ENCODE measurements at regions not wholly inside any gene's neighbourhood (a gene's known extent, or its start where the extent isn't known, plus 50 kb on each side); places are given as distances from the start of the nearest gene placed in this dataset.

- H3K4me1 ChIP-seq: no peaks in the 10 kb centered on the region
- intact Hi-C loops (cut with micrococcal nuclease): no loop called here
- H3K36me3 ChIP-seq: no peaks in the 10 kb centered on the region
- TF ChIP-seq CTCF (IDR thresholded peaks at IDR 0.05; ENCODE audit: borderline replicate concordance): no peak
- no peak overlapping the region for H3K4me3 ChIP-seq
- peaks cover 13% of the 10 kb centered on the region for H3K9me3 ChIP-seq (replicated peaks)
- H3K27me3 ChIP-seq (ENCODE audit: low read depth): no peaks in the 10 kb centered on the region
- no peak overlapping the region for H3K27ac ChIP-seq (replicated peaks)
- no peak for DNase-seq
Measured at GRCh38 chr4:161273607-161274006, 890.2 kb downstream of the FSTL5 start.

- H3K4me1 ChIP-seq: no peaks in the 10 kb centered on the region
- no peak overlapping the region for H3K27ac ChIP-seq (replicated peaks)
- DNase-seq: no peak
- no peaks in the 10 kb centered on the region for H3K36me3 ChIP-seq
- H3K4me3 ChIP-seq: no peak overlapping the region
- H3K9me3 ChIP-seq (replicated peaks): peaks cover 30% of the 10 kb centered on the region
- intact Hi-C loops (cut with micrococcal nuclease): no loop called here
- H3K27me3 ChIP-seq (ENCODE audit: low read depth): no peaks in the 10 kb centered on the region
- no peak for TF ChIP-seq CTCF (IDR thresholded peaks at IDR 0.05; ENCODE audit: borderline replicate concordance)
Measured at GRCh38 chr4:161260819-161261218, 903.0 kb downstream of the FSTL5 start.

- intact Hi-C loops (cut with micrococcal nuclease): no loop called here
- no peaks in the 10 kb centered on the region for H3K27me3 ChIP-seq (ENCODE audit: low read depth)
- no peak overlapping the region for H3K27ac ChIP-seq (replicated peaks)
- DNase-seq: no peak
- H3K4me3 ChIP-seq: no peak overlapping the region
- peaks cover 56% of the 10 kb centered on the region for H3K9me3 ChIP-seq (replicated peaks)
- no peaks in the 10 kb centered on the region for H3K4me1 ChIP-seq
- H3K36me3 ChIP-seq: no peaks in the 10 kb centered on the region
- no peak for TF ChIP-seq CTCF (IDR thresholded peaks at IDR 0.05; ENCODE audit: borderline replicate concordance)
Measured at GRCh38 chr4:161256716-161257115, 907.1 kb downstream of the FSTL5 start.

- Histone ChIP-seq H3K27ac (replicated peaks) (no peak overlapping the region), H3K4me3 (no peak overlapping the region), H3K36me3 (no peaks in the 10 kb centered on the region), H3K9me3 (replicated peaks) (peaks cover 56% of the 10 kb centered on the region), H3K27me3 (ENCODE audit: low read depth) (no peaks in the 10 kb centered on the region), H3K4me1 (no peaks in the 10 kb centered on the region)
- no peak for DNase-seq
- intact Hi-C loops (cut with micrococcal nuclease): no loop called here
- no peak for TF ChIP-seq CTCF (IDR thresholded peaks at IDR 0.05; ENCODE audit: borderline replicate concordance)
Measured at GRCh38 chr4:161256172-161256571, 907.6 kb downstream of the FSTL5 start.

- H3K4me1 ChIP-seq: no peaks in the 10 kb centered on the region
- no peak for DNase-seq
- no peak overlapping the region for H3K27ac ChIP-seq (replicated peaks)
- intact Hi-C loops (cut with micrococcal nuclease): no loop called here
- no peaks in the 10 kb centered on the region for H3K36me3 ChIP-seq
- TF ChIP-seq CTCF (IDR thresholded peaks at IDR 0.05; ENCODE audit: borderline replicate concordance): no peak
- H3K9me3 ChIP-seq (replicated peaks): peaks cover 56% of the 10 kb centered on the region
- H3K27me3 ChIP-seq (ENCODE audit: low read depth): no peaks in the 10 kb centered on the region
- H3K4me3 ChIP-seq: no peak overlapping the region
Measured at GRCh38 chr4:161254375-161254774, 909.4 kb downstream of the FSTL5 start.

Measured in left ventricle myocardium inferior (tissue), 1 donor.